HEK293 (cell line): ENCODE measurements at regions not wholly inside any gene's neighbourhood (a gene's known extent, or its start where the extent isn't known, plus 50 kb on each side); places are given as distances from the start of the nearest gene placed in this dataset.

ENCODE experiments used
- CTCF ChIA-PET: fragments of 350-600 bp; formaldehyde crosslinking; extraction: SDS; loops from one replicate; lab custom pipeline; 2021; ENCODE audit warnings: antibody characterized with exemption; lab: Yijun Ruan, JAX
- POLR2A ChIA-PET: fragments of 300-600 bp; formaldehyde crosslinking; extraction: SDS; loops from one replicate; lab custom pipeline; 2020; ENCODE audit warnings: antibody characterized with exemption, inconsistent platforms; lab: Yijun Ruan, JAX
- H3K27ac ChIP-seq: fragments of 200-500 bp; sonication (Bioruptor generic); 2 replicates; pipeline ENCODE4 v1.5.1; 2014; ENCODE audit warnings: low read depth, low read length, control low read depth, inconsistent platforms; ENCODE audit errors: extremely low read depth
- H3K36me3 ChIP-seq, 2 experiments: fragments of 200-500 bp in 1 of 2; sonication (Bioruptor generic) in 1 of 2; 1 replicate in 1 of 2; 2 replicates in 1 of 2; pipeline ENCODE4 v1.5.1; 2014 to 2017; ENCODE audit warnings: inconsistent platforms in 2 of 2, low read length in 2 of 2; ENCODE audit not compliant: control insufficient read depth in 2 of 2, insufficient read depth in 1 of 2
- H3K4me1 ChIP-seq: fragments of 200-500 bp; sonication (Bioruptor generic); 2 replicates; pipeline ENCODE4 v1.5.1; 2014; ENCODE audit warnings: mild to moderate bottlenecking, low read length, inconsistent platforms; ENCODE audit not compliant: control insufficient read depth, insufficient read depth
- H3K4me3 ChIP-seq: 2 replicates; pipeline ENCODE4 v1.5.1; 2011; ENCODE audit warnings: low read depth, mild to moderate bottlenecking, control low read depth, low read length, moderate library complexity
- H3K9me3 ChIP-seq: fragments of 200-500 bp; sonication (Bioruptor generic); 2 replicates; pipeline ENCODE4 v1.5.1; 2014; ENCODE audit warnings: low read depth, low read length, inconsistent platforms; ENCODE audit not compliant: control insufficient read depth, insufficient read depth
- GLIS1 ChIP-seq: fragments of 450-650 bp; formaldehyde crosslinking; IDR thresholded peaks from 2 replicates; pipeline ENCODE4 v1.5.1; 2016; ENCODE audit warnings: missing biosample characterization, missing genetic modification characterization
- KLF9 ChIP-seq: fragments of 450-650 bp; formaldehyde crosslinking; IDR thresholded peaks from 2 replicates; pipeline ENCODE4 v1.5.1; 2016; ENCODE audit warnings: missing biosample characterization, missing genetic modification characterization, low read depth
- SP2 ChIP-seq: fragments of 450-650 bp; formaldehyde crosslinking; IDR thresholded peaks from 2 replicates; pipeline ENCODE4 v1.5.1; 2016; ENCODE audit warnings: missing biosample characterization, missing genetic modification characterization
- YY1 ChIP-seq: fragments of 450-650 bp; formaldehyde crosslinking; IDR thresholded peaks from 2 replicates; pipeline ENCODE4 v1.5.1; 2018; ENCODE audit warnings: missing biosample characterization, missing genetic modification characterization
- YY2 ChIP-seq: fragments of 450-650 bp; formaldehyde crosslinking; IDR thresholded peaks from 2 replicates; pipeline ENCODE4 v1.5.1; 2016; ENCODE audit warnings: missing biosample characterization, missing genetic modification characterization
- ZFHX2 ChIP-seq: fragments of 450-650 bp; formaldehyde crosslinking; conservative IDR thresholded peaks from 2 replicates; pipeline ENCODE4 v1.5.1; 2016; ENCODE audit warnings: missing biosample characterization, missing genetic modification characterization
- ZIC2 ChIP-seq: fragments of 450-650 bp; formaldehyde crosslinking; IDR thresholded peaks from 2 replicates; pipeline ENCODE4 v1.5.1; 2016; ENCODE audit warnings: missing biosample characterization, missing genetic modification characterization
- ZNF16 ChIP-seq: fragments of 450-650 bp; formaldehyde crosslinking; IDR thresholded peaks from 2 replicates; pipeline ENCODE4 v1.5.1; 2016; ENCODE audit warnings: low read depth, missing biosample characterization, missing genetic modification characterization
- ZNF433 ChIP-seq: fragments of 450-650 bp; formaldehyde crosslinking; IDR thresholded peaks from 2 replicates; pipeline ENCODE4 v1.5.1; 2016; ENCODE audit warnings: missing biosample characterization, missing genetic modification characterization, low read depth
- ZNF548 ChIP-seq: fragments of 450-650 bp; formaldehyde crosslinking; IDR thresholded peaks from 2 replicates; pipeline ENCODE4 v1.5.1; 2016; ENCODE audit warnings: missing biosample characterization, missing genetic modification characterization
- ZNF626 ChIP-seq: fragments of 450-650 bp; sonication (Bioruptor Pico); formaldehyde crosslinking; IDR thresholded peaks from 2 replicates; pipeline ENCODE4 v1.5.1; 2018; ENCODE audit warnings: missing biosample characterization, missing genetic modification characterization, inconsistent platforms
- TF ChIP-seq, protein P1 (sequence below): fragments of 450-650 bp; formaldehyde crosslinking; IDR thresholded peaks from 2 replicates; pipeline ENCODE4 v1.5.1; 2017; ENCODE audit warnings: missing biosample characterization, missing genetic modification characterization
- TF ChIP-seq, protein P2 (sequence below): fragments of 450-650 bp; formaldehyde crosslinking; IDR thresholded peaks from 2 replicates; pipeline ENCODE4 v1.5.1; 2017; ENCODE audit warnings: missing biosample characterization, missing genetic modification characterization
- TF ChIP-seq, protein P3 (sequence below): fragments of 450-650 bp; formaldehyde crosslinking; IDR thresholded peaks from 2 replicates; pipeline ENCODE4 v1.5.1; 2017; ENCODE audit warnings: missing biosample characterization, missing genetic modification characterization
- TF ChIP-seq, protein P4 (sequence below): fragments of 450-650 bp; formaldehyde crosslinking; IDR thresholded peaks from 2 replicates; pipeline ENCODE4 v1.5.1; 2016; ENCODE audit warnings: missing biosample characterization, missing genetic modification characterization, low read depth
- TF ChIP-seq, protein P5 (sequence below): fragments of 450-650 bp; formaldehyde crosslinking; IDR thresholded peaks from 2 replicates; pipeline ENCODE4 v1.5.1; 2017; ENCODE audit warnings: missing biosample characterization, mild to moderate bottlenecking, missing genetic modification characterization, moderate library complexity

DNA sequence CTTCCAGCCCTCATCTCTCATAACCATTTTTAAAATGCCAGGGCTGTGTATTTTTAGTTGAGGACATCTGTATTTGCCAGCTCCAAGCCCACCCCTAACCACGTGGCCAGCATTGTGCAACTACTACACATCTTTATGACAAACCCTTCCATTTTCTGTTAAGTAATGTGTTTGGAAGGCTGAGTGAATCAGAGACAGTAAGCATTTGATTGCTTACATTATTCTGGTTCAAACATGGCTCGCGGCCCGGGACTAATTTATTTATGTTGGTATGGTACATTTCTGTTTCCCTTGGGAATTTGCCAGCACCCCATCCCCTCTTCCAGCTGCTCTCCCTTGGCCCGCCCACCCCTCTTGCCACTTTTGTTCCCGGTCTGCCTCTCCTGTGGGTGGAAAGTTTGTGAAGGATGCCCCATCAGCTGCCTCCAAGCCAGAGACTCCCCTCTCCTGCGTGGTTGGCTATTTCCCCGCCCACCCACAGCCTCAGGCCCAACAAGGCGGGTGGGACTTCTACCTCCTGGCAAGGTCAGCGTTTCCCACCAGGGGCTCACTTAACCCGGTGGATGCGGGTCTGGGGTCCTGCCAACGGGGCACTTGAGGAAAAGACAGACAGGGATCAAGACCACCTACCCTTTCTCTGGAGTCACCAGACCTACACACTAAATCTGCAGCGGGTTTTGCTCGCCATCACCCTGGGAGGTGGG is 162.2 kb downstream of the HSD17B3 start (continued):
- TF ChIP-seq ZNF16 (tag by site-specific recombination) (no peak), ZNF548 (no peak), ZFHX2 (peak; percentile 95)
- TF ChIP-seq, protein P1, sequence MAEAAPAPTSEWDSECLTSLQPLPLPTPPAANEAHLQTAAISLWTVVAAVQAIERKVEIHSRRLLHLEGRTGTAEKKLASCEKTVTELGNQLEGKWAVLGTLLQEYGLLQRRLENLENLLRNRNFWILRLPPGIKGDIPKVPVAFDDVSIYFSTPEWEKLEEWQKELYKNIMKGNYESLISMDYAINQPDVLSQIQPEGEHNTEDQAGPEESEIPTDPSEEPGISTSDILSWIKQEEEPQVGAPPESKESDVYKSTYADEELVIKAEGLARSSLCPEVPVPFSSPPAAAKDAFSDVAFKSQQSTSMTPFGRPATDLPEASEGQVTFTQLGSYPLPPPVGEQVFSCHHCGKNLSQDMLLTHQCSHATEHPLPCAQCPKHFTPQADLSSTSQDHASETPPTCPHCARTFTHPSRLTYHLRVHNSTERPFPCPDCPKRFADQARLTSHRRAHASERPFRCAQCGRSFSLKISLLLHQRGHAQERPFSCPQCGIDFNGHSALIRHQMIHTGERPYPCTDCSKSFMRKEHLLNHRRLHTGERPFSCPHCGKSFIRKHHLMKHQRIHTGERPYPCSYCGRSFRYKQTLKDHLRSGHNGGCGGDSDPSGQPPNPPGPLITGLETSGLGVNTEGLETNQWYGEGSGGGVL (tag by site-specific recombination), result peak; percentile 41; the same call in 1 of the 2 replicates

DNA sequence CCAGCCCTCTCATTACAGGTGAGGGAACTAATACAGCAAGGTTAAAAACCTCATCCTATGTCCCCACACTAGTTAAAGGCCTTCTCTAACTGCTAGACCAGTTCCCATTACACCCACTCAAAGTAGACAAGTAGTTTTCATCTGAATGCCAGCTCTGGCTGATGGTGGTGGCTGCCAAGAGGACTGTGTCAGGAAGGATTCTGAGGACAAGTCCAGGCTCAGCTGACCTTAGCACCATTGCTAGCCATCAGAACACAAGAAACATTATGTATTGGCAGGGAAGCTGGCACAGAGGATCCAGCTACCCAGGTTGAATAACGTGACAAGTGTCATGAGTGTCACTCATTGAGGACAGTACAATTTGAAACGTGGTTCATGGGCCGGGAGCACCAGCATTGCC is 163.4 kb downstream of the HSD17B3 start:
- TF ChIP-seq ZNF626 (tag by site-specific recombination) (no peak), YY2 (no peak), ZFHX2 (0 out of 2 replicates have a peak, but pooled peaks have one; percentile 11), KLF9 (tag by site-specific recombination) (no peak), SP2 (tag by site-specific recombination) (no peak)
- no peaks in the 10 kb centered on the region for H3K36me3 ChIP-seq
- no peak overlapping the region for H3K4me3 ChIP-seq
- H3K9me3 ChIP-seq, result no peaks in the 10 kb centered on the region
- H3K27ac ChIP-seq, result no peak overlapping the region
- ChIA-PET CTCF (interaction anchor here (1.1 kb wide), 1 partner anchor 10 kb away, joined by 3 read pairs; no protein-coding TSS in a partner anchor), POLR2A (no interaction called here)
- H3K4me1 ChIP-seq, result peaks cover 10% of the 10 kb centered on the region

DNA sequence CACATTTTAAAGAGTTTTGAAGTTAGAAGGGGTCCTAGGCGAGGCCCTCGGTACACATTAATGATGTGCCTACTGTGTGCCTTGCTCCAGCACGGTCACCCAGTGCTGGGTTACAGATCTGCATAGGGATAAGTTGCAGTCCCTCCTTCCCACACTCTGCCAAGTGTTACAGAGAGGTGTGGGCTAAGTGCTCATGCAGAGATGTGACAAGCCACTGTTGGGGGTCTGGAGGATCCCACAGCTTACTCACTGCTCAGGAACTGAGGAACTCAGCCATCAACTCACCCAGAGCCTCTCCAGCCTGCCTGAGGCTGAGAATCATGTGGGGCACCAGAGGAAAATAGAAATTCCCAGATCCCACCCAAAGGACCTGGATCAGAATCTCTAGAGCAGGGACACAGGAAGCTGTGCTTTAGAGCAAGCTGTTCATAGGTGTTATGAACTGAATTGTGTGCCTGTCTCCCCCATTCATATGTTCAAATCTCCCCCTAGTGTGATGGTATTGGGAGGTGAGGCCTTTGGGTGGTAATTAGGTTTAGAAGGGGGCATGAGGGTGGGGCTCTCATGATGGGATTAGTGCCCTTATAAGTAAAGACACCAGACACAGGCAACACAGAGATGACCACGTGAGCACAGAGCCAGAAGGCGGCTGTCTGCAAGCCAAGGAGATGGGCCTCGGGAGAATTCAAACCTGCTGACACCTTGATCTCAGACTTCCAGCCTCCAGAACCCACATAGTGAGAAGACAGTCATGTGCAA is 164.1 kb downstream of the HSD17B3 start:
- no peak overlapping the region for H3K27ac ChIP-seq

DNA sequence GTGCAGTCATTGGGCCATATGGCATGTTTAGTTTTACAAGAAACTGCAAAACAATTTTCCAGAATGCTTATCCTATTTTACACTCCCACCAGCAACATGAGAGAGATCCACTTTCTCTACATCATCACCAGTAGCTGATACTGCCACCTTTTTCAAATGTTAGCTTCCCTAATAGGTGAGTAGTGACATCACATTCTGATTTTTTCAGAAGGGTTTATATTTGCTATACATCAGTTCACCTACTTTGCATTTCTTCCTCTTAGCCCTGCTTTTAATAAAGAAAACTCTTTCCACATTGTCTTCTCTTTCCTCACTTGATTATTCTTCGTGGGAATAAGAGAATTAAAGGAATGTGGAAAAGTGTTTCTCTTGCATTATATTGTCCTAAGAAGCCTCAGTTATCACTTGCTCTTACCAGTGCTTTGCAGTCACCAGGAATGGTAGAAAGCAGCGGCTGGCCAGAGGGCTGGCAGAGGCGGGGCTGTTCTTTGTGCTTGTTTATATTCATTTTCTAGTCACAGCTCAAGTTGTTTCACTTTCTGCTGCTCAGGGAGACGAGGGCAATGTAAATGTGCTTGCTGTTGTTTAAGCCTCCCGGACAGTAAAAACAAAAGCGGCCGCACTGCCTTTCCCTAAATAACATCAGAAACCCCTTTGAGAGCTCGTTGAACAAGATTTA is 164.8 kb downstream of the HSD17B3 start:
- Histone ChIP-seq H3K4me3 (no peak overlapping the region), H3K36me3 (no peaks in the 10 kb centered on the region), H3K27ac (no peak overlapping the region), H3K9me3 (no peaks in the 10 kb centered on the region), H3K4me1 (peaks cover 10% of the 10 kb centered on the region)
- CTCF ChIA-PET, result no interaction called here
- POLR2A ChIA-PET, result no interaction called here
- TF ChIP-seq YY1 (tag by site-specific recombination) (no peak), ZFHX2 (no peak), ZNF626 (tag by site-specific recombination) (no peak), ZNF433 (tag by site-specific recombination) (no peak)
- TF ChIP-seq, protein P2, sequence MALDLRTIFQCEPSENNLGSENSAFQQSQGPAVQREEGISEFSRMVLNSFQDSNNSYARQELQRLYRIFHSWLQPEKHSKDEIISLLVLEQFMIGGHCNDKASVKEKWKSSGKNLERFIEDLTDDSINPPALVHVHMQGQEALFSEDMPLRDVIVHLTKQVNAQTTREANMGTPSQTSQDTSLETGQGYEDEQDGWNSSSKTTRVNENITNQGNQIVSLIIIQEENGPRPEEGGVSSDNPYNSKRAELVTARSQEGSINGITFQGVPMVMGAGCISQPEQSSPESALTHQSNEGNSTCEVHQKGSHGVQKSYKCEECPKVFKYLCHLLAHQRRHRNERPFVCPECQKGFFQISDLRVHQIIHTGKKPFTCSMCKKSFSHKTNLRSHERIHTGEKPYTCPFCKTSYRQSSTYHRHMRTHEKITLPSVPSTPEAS (tag by site-specific recombination), result no peak
- TF ChIP-seq, protein P3, sequence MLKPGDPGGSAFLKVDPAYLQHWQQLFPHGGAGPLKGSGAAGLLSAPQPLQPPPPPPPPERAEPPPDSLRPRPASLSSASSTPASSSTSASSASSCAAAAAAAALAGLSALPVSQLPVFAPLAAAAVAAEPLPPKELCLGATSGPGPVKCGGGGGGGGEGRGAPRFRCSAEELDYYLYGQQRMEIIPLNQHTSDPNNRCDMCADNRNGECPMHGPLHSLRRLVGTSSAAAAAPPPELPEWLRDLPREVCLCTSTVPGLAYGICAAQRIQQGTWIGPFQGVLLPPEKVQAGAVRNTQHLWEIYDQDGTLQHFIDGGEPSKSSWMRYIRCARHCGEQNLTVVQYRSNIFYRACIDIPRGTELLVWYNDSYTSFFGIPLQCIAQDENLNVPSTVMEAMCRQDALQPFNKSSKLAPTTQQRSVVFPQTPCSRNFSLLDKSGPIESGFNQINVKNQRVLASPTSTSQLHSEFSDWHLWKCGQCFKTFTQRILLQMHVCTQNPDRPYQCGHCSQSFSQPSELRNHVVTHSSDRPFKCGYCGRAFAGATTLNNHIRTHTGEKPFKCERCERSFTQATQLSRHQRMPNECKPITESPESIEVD, result no peak
- TF ChIP-seq, protein P4, sequence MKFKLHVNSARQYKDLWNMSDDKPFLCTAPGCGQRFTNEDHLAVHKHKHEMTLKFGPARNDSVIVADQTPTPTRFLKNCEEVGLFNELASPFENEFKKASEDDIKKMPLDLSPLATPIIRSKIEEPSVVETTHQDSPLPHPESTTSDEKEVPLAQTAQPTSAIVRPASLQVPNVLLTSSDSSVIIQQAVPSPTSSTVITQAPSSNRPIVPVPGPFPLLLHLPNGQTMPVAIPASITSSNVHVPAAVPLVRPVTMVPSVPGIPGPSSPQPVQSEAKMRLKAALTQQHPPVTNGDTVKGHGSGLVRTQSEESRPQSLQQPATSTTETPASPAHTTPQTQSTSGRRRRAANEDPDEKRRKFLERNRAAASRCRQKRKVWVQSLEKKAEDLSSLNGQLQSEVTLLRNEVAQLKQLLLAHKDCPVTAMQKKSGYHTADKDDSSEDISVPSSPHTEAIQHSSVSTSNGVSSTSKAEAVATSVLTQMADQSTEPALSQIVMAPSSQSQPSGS (tag by site-specific recombination), result no peak
- TF ChIP-seq, protein P5, sequence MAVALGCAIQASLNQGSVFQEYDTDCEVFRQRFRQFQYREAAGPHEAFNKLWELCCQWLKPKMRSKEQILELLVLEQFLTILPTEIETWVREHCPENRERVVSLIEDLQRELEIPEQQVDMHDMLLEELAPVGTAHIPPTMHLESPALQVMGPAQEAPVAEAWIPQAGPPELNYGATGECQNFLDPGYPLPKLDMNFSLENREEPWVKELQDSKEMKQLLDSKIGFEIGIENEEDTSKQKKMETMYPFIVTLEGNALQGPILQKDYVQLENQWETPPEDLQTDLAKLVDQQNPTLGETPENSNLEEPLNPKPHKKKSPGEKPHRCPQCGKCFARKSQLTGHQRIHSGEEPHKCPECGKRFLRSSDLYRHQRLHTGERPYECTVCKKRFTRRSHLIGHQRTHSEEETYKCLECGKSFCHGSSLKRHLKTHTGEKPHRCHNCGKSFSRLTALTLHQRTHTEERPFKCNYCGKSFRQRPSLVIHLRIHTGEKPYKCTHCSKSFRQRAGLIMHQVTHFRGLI (tag by site-specific recombination), result no peak

More for the DNA sequence above, 164.1 kb downstream of the HSD17B3 start:
- no peaks in the 10 kb centered on the region for H3K9me3 ChIP-seq
- H3K4me1 ChIP-seq, result peaks cover 10% of the 10 kb centered on the region
- POLR2A ChIA-PET, result no interaction called here
- H3K36me3 ChIP-seq, result no peaks in the 10 kb centered on the region
- no peak overlapping the region for H3K4me3 ChIP-seq
- TF ChIP-seq SP2 (tag by site-specific recombination) (no peak), GLIS1 (tag by site-specific recombination) (peak; percentile 69), ZNF626 (tag by site-specific recombination) (no peak), ZIC2 (peak; percentile 38; the same call in 1 of the 2 replicates)
- TF ChIP-seq, protein P4 (tag by site-specific recombination), result no peak
- CTCF ChIA-PET, result no interaction called here
